ENCODE measurements at regions not wholly inside any gene's neighbourhood (a gene's known extent, or its start where the extent isn't known, plus 50 kb on each side); places are given as distances from the start of the nearest gene placed in this dataset.

DNA sequence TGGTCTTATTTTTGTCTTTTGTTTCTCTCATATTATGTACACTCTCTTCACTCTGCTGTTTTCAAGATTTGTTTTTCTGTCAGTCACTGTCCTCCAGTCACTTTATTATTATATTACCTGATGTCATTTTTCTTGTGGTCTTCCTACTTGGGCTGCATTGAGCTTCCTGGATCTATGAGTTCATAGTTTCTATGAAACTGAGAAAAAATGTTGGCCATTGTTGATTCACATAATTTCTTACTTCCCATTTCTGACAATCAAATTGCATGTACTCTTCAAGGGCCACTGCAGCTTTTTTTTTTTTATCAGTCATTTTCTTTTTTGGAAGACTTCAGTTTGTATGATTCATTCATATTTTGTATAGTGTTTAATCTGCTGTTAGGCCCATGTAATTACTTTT lies 1180.6 kb upstream of the GBE1 start:
- no peak for DNase-seq

- no peak for DNase-seq
Observed at GRCh38 chr3:82940124-82940523, 1178.7 kb upstream of the GBE1 start.

DNA sequence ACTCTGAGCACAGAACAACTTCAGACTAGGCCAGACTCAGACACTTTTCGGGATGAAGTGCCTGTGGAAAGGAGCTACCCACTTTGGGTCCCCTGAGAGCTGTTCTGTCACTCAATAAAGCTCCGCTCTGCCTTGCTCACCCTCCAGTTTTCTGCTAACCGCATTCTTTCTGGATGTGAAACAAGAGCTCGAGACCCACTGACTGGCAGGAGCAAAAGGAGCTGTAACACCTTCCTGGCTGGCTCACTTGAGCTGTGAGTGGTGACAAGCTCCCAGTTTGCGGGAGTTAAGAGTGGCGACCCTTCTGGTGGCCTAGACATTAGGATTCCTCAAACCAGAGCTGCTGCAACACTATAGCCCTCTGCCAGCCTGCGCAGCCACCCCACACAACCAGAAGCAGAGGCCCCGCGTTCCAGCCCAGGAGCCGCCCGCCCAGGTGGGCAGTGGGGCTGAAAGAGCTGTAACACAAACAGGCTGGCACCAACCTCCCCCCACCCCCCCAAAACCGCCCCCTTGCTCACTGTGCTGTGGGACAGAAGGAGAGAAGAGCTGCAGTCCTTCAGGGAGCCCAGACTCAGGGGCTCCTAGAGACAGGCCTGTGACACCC lies 1178.1 kb upstream of the GBE1 start:
- DNase-seq, result no peak

DNA sequence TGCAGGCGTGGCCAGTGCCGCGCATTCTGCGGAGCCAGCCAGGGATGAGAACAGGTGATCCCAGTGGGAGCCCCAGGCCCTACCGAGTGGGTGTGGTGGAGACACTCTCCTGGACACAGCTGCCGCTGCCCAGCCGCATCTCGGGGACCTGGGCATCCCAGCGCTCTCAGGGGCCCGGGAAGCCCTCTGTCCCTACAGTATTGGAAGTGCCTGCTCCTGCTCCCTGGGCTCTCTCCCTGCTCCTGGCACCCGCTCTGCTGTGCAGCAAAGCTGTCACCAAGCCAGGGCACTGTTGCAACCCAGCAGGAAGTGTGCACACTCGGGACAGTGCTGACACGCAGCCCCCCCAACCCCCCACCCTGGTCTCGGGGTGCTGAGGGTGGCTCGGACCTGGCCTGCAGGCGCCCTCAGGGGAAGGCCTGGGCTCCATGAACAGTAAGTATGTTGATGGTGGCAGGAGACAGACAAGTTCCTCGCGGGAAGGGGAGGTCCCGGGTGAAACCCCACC lies 1177.4 kb upstream of the GBE1 start:
- no peak for DNase-seq

DNA sequence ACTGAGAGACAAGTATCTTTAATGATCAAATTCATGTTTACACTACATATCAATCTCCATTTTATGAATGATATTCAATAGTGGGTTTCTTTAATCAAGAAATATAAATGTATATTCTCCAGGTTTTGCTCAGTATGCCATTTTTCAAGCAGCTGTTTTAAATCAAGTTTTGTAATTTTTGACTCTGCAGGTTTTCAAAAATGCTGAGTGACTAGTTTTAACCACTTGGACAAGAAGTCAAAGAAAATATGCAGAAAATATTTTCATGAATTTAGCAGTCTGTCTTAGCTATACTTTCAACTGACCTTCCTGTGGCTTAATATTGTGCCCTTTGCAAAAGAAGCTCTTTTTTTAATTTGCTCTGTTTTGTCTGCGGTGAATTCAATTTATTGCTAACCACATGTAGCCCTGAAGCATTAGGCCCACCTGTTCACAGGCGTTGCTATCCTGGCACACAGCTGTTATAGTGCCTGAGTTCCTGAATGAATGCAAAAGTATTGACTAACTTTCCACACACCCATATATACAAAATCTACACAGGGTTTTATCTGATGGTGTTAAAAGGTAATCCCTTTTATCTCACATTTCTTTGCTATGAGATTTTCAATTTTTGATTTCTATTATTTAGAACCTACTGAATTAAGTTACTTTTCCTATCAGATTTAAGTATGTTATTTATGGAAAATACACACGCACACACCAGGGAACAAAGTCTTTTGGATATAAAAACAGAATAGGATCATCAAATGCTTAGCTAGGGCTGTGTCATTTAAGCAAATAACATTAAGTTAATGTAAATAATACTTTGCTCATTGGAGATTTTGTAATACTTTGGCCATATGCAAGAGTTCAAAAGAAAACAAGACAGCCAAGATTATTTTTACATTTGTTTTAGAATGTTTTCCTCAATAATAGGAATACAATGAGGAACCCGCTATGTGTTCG lies 1166.1 kb upstream of the GBE1 start:
- no peak for DNase-seq

DNA sequence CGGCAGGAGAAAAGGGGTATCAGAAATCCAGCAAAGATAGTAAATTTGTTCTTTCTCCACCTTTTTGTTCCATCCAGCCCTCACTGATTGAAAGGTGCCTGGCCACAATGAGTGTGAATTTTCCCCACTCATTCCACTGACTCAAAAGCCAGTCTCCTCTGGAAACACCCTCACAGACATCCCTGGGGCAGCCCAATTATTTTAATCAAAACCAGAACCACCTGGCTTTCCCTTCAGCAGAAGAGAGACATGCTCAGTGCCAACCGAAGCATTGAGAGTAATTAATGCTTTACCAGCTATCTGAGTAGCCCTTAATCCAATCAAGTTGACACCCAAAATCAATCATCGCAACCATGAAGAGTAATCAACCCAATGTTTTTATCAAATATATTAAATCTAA lies 1129.6 kb upstream of the GBE1 start:
- DNase-seq, result no peak

- DNase-seq, result no peak
Observed at GRCh38 chr3:82883072-82883471, 1121.6 kb upstream of the GBE1 start.

- no peak for DNase-seq
Observed at GRCh38 chr3:82875401-82875800, 1114.0 kb upstream of the GBE1 start.

- DNase-seq, result no peak
Observed at GRCh38 chr3:82839871-82840270, 1078.4 kb upstream of the GBE1 start.

DNA sequence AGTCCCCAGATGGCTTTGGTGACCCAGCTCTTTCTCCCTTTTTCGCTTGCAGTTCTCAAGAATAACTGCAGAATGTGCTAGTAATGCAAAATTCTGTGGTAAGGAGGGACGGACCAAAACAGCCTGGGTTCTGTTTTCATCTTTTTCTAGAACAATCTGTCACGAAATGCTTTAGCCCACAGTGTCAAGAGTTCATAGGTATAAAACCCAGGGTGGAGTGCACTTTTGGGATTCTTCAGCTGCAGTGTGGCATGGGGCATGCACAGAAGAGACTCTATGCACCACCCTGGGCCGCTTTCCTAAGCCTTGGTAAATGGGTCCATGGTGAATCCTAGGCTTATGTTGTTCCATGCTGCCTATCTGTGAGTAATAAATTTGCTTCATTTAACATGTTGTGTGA lies 1072.7 kb upstream of the GBE1 start:
- no peak for DNase-seq

- DNase-seq, result no peak
Observed at GRCh38 chr3:82824491-82824890, 1063.0 kb upstream of the GBE1 start.

- no peak for DNase-seq
Observed at GRCh38 chr3:82816086-82816485, 1054.6 kb upstream of the GBE1 start.

DNA sequence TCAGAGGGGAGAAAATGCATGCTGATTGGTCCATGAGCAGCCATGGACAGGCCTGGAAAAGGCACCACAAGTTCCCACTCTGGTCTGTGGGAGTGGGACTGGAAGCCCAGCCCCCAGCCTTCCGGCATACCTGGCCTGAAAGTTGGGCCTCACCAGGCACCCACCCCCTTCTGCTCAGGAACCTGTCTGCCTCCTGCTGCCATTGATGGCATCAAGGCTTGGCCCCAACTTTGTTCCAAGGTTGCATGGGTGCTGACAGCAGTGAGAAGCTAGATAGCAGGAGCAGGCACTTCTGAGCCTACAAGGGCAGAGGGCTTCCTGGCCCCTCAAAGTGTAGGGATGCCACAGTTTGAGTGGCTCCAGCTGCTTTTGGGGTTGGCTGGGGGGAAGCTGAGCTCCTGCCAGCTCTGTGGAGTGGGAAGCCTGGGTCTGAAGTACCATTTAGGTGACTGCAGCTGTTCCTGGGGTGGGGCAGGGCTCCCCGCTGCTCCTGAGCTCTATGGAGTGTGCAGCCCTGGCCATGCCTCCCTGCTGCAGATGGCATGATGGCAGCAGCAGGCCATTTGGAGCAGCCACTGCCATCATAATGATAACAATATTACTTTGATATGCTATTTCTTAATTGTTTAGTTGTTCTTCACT lies 1054.1 kb upstream of the GBE1 start:
- no peak for DNase-seq

DNA sequence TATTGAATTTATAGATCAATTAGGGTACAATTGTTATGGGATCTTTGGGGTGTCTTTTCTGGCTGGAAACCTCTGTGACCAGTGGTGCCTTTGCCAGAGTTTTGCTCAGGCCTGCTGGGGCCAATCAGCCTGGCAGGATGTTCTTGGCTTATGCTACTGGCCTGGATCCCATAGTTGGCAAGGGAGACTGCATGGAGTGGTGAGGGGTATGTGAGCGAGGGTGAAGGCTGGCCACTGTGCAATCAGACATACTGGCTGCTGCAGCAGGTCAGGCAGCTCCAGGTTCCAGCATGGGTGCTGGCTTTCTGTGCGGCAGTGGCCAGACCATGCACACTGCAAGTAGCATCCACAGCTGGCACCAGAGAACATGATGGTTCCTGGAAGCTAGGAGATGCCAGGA lies 1053.2 kb upstream of the GBE1 start:
- no peak for DNase-seq

GRCh38 chr3:82807781-82808180 lies 1046.3 kb upstream of the GBE1 start:
- no peak for DNase-seq

GRCh38 chr3:82802501-82802900 lies 1041.1 kb upstream of the GBE1 start:
- no peak for DNase-seq

DNA sequence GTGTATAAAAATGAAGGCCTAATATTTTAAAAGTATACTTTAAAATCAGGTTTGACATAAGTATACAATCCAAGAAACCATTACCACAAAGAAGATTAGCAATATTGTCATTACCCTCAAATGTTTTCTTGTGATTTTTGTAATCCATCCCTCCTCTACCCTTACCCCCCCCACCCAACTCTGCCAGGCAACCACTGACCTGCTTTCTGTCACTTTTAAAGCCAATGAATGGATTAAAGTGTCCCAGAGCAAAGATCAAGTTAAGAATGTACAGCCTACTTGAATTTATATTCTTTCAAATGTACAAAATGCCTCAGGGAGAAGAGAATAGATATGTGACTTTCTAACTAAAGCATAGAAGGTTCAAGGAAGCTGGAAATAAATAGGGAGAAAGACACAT lies 1038.8 kb upstream of the GBE1 start:
- DNase-seq, result no peak

GRCh38 chr3:82796765-82797164 lies 1035.3 kb upstream of the GBE1 start:
- no peak for DNase-seq

- no peak for DNase-seq
Observed at GRCh38 chr3:82791241-82791640, 1029.8 kb upstream of the GBE1 start.

- no peak for DNase-seq
Observed at GRCh38 chr3:82790307-82791097, 1029.1 kb upstream of the GBE1 start.

GRCh38 chr3:82783194-82783593 lies 1021.7 kb upstream of the GBE1 start:
- no peak for DNase-seq

DNA sequence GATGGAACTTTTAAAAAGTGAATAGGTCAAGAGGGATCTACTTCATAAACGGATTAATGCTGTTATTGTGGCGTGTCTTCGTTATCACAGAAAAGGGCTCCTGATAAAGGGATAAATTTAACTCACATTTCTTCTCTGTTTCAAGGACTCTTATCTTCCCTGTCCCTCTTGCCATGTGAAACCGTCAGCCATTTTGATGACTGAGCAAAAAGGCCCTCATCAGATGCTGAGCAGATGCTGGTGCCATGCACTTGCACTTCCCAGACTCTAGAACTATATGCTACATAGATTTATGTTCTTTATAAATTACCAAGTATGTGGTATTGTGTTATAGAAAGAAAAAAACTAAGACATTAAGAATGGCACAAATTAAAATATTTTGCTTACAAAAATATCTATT lies 1011.8 kb upstream of the GBE1 start:
- DNase-seq, result no peak

All from nucleus accumbens (tissue), 56 donors.